ENCODE measurements at regions not wholly inside any gene's neighbourhood (a gene's known extent, or its start where the extent isn't known, plus 50 kb on each side); places are given as distances from the start of the nearest gene placed in this dataset.

- no peak for DNase-seq
Measured at GRCh38 chr17:5695480-5695879, 111.2 kb upstream of the NLRP1 start.

- no peak for DNase-seq
Measured at GRCh38 chr17:5698959-5699358, 114.7 kb upstream of the NLRP1 start.

GRCh38 chr17:5699814-5700213 lies 115.5 kb upstream of the NLRP1 start:
- no peak for DNase-seq

- no peak for DNase-seq
Measured at GRCh38 chr17:5700745-5701144, 116.4 kb upstream of the NLRP1 start.

- DNase-seq, result no peak
Measured at GRCh38 chr17:5701381-5701780, 117.1 kb upstream of the NLRP1 start.

- DNase-seq, result no peak
Measured at GRCh38 chr17:5702951-5703510, 118.7 kb upstream of the NLRP1 start.

- no peak for DNase-seq
Measured at GRCh38 chr17:5703736-5704135, 119.4 kb upstream of the NLRP1 start.

- DNase-seq, result no peak
Measured at GRCh38 chr17:5705081-5705875, 121.0 kb upstream of the NLRP1 start.

- no peak for DNase-seq
Measured at GRCh38 chr17:5705876-5706576, 121.7 kb upstream of the NLRP1 start.

GRCh38 chr17:5706577-5707210 lies 122.4 kb upstream of the NLRP1 start:
- DNase-seq, result peak; percentile 56 to 57

- no peak for DNase-seq
Measured at GRCh38 chr17:5707482-5707881, 123.2 kb upstream of the NLRP1 start.

GRCh38 chr17:5708344-5708743 lies 124.0 kb upstream of the NLRP1 start:
- no peak for DNase-seq

- DNase-seq, result no peak
Measured at GRCh38 chr17:5711344-5711743, 127.0 kb upstream of the NLRP1 start.

- DNase-seq, result no peak
Measured at GRCh38 chr17:5714993-5715392, 130.7 kb upstream of the NLRP1 start.

GRCh38 chr17:5715478-5715877 lies 131.2 kb upstream of the NLRP1 start:
- DNase-seq, result peak in 1 of 2 donors; percentile 2

- no peak for DNase-seq
Measured at GRCh38 chr17:5718726-5719125, 134.4 kb upstream of the NLRP1 start.

- DNase-seq, result no peak
Measured at GRCh38 chr17:5719976-5720375, 135.7 kb upstream of the NLRP1 start.

- DNase-seq, result no peak
Measured at GRCh38 chr17:5730373-5730772, 146.1 kb upstream of the NLRP1 start.

GRCh38 chr17:5740937-5741336 lies 156.6 kb upstream of the NLRP1 start:
- DNase-seq, result no peak

- no peak for DNase-seq
Measured at GRCh38 chr17:5741810-5742209, 157.5 kb upstream of the NLRP1 start.

- DNase-seq, result no peak
Measured at GRCh38 chr17:5745111-5745813, 161.0 kb upstream of the NLRP1 start.

- no peak for DNase-seq
Measured at GRCh38 chr17:5747276-5747675, 163.0 kb upstream of the NLRP1 start.

- DNase-seq, result no peak
Measured at GRCh38 chr17:5747964-5748363, 163.7 kb upstream of the NLRP1 start.

Data from hippocampal formation (tissue), 2 donors.